Esophagus squamous epithelium (tissue), 4 donors: ENCODE measurements at regions not wholly inside any gene's neighbourhood (a gene's known extent, or its start where the extent isn't known, plus 50 kb on each side); places are given as distances from the start of the nearest gene placed in this dataset.

Experiments used
- CTCF ChIP-seq, 6 experiments: fragments of 450-650 bp in 4 of 6; fragments of 200-600 bp in 2 of 6; sonication (generic) in 2 of 6; IDR thresholded peaks; one replicate each; pipeline ENCODE4 v1.5.1; 2016 to 2019; ENCODE audit warnings: antibody characterized with exemption in 6 of 6, mild to moderate bottlenecking in 4 of 6, moderate library complexity in 4 of 6
- POLR2A ChIP-seq, 4 donors: fragments of 450-650 bp; IDR thresholded peaks; one replicate each; pipeline ENCODE4 v1.6.1; 2017; ENCODE audit warnings: antibody characterized with exemption in 4 of 4, mild to moderate bottlenecking in 4 of 4, moderate library complexity in 3 of 4

- TF ChIP-seq CTCF (IDR thresholded peaks at IDR 0.05), result no peak
- no peak for TF ChIP-seq POLR2A (IDR thresholded peaks at IDR 0.05)
Measured at GRCh38 chr7:112546723-112547513, 66.1 kb downstream of the LSMEM1 start.
